NB4 (cell line): ENCODE measurements at regions not wholly inside any gene's neighbourhood (a gene's known extent, or its start where the extent isn't known, plus 50 kb on each side); places are given as distances from the start of the nearest gene placed in this dataset.
"Not testable (repeated sequence)": the region's sequence is repeated elsewhere in the genome, so short reads cannot be mapped to it uniquely, and the experiment has no call there.

Experiments
- TF ChIP-seq, protein P1 (sequence below): IDR thresholded peaks from 2 replicates; pipeline ENCODE4 v1.6.1; 2011; ENCODE audit warnings: low read depth, low read length
- TF ChIP-seq, protein P2 (sequence below): IDR thresholded peaks from one replicate; pipeline ENCODE4 v1.5.1; 2012; ENCODE audit warnings: low read depth, low read length

DNA sequence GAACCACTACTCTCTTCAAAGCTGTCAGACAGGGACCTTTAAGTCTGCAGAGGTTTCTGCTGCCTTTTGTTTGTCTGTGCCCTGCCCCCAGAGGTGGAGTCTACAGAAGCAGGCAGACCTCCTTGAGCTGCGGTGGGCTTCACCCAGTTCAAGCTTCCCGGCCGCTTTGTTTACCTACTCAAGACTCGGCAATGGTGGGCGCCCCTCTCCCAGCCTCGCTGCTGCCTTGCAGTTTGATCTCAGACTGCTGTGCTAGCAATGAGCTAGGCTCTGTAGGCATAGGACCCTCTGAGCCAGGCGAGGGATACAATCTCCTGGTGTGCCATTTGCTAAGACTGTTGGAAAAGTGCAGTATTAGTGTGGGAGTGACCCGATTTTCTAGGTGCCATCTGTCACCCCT, 275.0 kb downstream of the CHM start:
- TF ChIP-seq, protein P1, sequence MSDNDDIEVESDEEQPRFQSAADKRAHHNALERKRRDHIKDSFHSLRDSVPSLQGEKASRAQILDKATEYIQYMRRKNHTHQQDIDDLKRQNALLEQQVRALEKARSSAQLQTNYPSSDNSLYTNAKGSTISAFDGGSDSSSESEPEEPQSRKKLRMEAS = not testable (repeated sequence)
- TF ChIP-seq, protein P2, sequence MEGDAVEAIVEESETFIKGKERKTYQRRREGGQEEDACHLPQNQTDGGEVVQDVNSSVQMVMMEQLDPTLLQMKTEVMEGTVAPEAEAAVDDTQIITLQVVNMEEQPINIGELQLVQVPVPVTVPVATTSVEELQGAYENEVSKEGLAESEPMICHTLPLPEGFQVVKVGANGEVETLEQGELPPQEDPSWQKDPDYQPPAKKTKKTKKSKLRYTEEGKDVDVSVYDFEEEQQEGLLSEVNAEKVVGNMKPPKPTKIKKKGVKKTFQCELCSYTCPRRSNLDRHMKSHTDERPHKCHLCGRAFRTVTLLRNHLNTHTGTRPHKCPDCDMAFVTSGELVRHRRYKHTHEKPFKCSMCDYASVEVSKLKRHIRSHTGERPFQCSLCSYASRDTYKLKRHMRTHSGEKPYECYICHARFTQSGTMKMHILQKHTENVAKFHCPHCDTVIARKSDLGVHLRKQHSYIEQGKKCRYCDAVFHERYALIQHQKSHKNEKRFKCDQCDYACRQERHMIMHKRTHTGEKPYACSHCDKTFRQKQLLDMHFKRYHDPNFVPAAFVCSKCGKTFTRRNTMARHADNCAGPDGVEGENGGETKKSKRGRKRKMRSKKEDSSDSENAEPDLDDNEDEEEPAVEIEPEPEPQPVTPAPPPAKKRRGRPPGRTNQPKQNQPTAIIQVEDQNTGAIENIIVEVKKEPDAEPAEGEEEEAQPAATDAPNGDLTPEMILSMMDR = not testable (repeated sequence)
